NCI-H1417 (cell line): ENCODE measurements at regions not wholly inside any gene's neighbourhood (a gene's known extent, or its start where the extent isn't known, plus 50 kb on each side); places are given as distances from the start of the nearest gene placed in this dataset.
"Not testable (repeated sequence)": the region's sequence is repeated elsewhere in the genome, so short reads cannot be mapped to it uniquely, and the experiment has no call there.

Experiments
- DNase-seq, 3 experiments: peaks; one replicate each; lab custom pipeline; 2025; lab: John Stamatoyannopoulos, UW

GRCh38 chr5:104345222-104346016 is 782.8 kb upstream of the NUDT12 start:
- peak in 1 of 3 experiments; percentile 11 for DNase-seq

- no peak for DNase-seq
These were observed 782.2 kb upstream of the NUDT12 start for GRCh38 chr5:104344809-104345208.

- DNase-seq: no peak
These were observed 765.2 kb upstream of the NUDT12 start for GRCh38 chr5:104327801-104328200.

- DNase-seq: no peak
These were observed 764.4 kb upstream of the NUDT12 start for GRCh38 chr5:104326966-104327365.

GRCh38 chr5:104325356-104325755 is 762.8 kb upstream of the NUDT12 start:
- DNase-seq: no peak

- not testable (repeated sequence) for DNase-seq
These were observed 754.1 kb upstream of the NUDT12 start for GRCh38 chr5:104316676-104317075.

GRCh38 chr5:104312481-104312880 is 749.9 kb upstream of the NUDT12 start:
- peak in 1 of 3 experiments; percentile 8 for DNase-seq

GRCh38 chr5:104305602-104306001 is 743.0 kb upstream of the NUDT12 start:
- DNase-seq: peak in 1 of 3 experiments; percentile 12

- DNase-seq: no peak
These were observed 737.6 kb upstream of the NUDT12 start for GRCh38 chr5:104299998-104300706.

- DNase-seq: no peak
These were observed 735.9 kb upstream of the NUDT12 start for GRCh38 chr5:104298518-104298917.

- DNase-seq: no peak
These were observed 734.5 kb upstream of the NUDT12 start for GRCh38 chr5:104297076-104297475.

- DNase-seq: no peak
These were observed 733.4 kb upstream of the NUDT12 start for GRCh38 chr5:104295991-104296390.

- no peak for DNase-seq
These were observed 720.5 kb upstream of the NUDT12 start for GRCh38 chr5:104283136-104283535.

GRCh38 chr5:104273725-104274124 is 711.1 kb upstream of the NUDT12 start:
- no peak for DNase-seq

- peak in 2 of 3 experiments; percentile 0 to 30 for DNase-seq
These were observed 704.9 kb upstream of the NUDT12 start for GRCh38 chr5:104267320-104268015.

- DNase-seq: no peak
These were observed 703.6 kb upstream of the NUDT12 start for GRCh38 chr5:104266161-104266560.

GRCh38 chr5:104265531-104266140 is 703.0 kb upstream of the NUDT12 start:
- peak in 2 of 3 experiments; percentile 7 to 33 for DNase-seq

- no peak for DNase-seq
These were observed 684.7 kb upstream of the NUDT12 start for GRCh38 chr5:104247260-104247659.

GRCh38 chr5:104241046-104241445 is 678.5 kb upstream of the NUDT12 start:
- DNase-seq: no peak

GRCh38 chr5:104237586-104237985 is 675.0 kb upstream of the NUDT12 start:
- no peak for DNase-seq

GRCh38 chr5:104223885-104224773 is 661.5 kb upstream of the NUDT12 start:
- no peak for DNase-seq
